Lower lobe of right lung (tissue), 2 donors: ENCODE measurements at regions not wholly inside any gene's neighbourhood (a gene's known extent, or its start where the extent isn't known, plus 50 kb on each side); places are given as distances from the start of the nearest gene placed in this dataset.
"Not testable (repeated sequence)": the region's sequence is repeated elsewhere in the genome, so short reads cannot be mapped to it uniquely, and the experiment has no call there.

ENCODE experiments used
- ATAC-seq, 2 donors: fragments of 200-7000 bp; cut with Tn5 transposase; one replicate each; pipeline ENCODE4 v1.9.1; 2020 to 2022; ENCODE audit warnings: mild to moderate bottlenecking in 2 of 2, moderate library complexity in 2 of 2
- DNase-seq: peaks from one replicate; pipeline ENCODE4 v3.0.0-alpha.2; 2020
- H3K27ac ChIP-seq: fragments of 200-600 bp; one replicate; pipeline ENCODE4 v1.8.0; 2022
- H3K27me3 ChIP-seq: fragments of 200-600 bp; one replicate; pipeline ENCODE4 v1.8.0; 2022; ENCODE audit warnings: low read depth
- H3K36me3 ChIP-seq: fragments of 200-600 bp; one replicate; pipeline ENCODE4 v1.8.0; 2022; ENCODE audit warnings: mild to moderate bottlenecking
- H3K4me1 ChIP-seq: fragments of 200-600 bp; one replicate; pipeline ENCODE4 v1.8.0; 2022
- H3K4me3 ChIP-seq: fragments of 200-600 bp; one replicate; pipeline ENCODE4 v1.8.0; 2022; ENCODE audit warnings: mild to moderate bottlenecking
- H3K9me3 ChIP-seq: fragments of 200-600 bp; one replicate; pipeline ENCODE4 v1.8.0; 2022
- CTCF ChIP-seq: fragments of 200-600 bp; IDR thresholded peaks from one replicate; pipeline ENCODE4 v1.8.0; 2022; ENCODE audit warnings: antibody characterized with exemption, mild to moderate bottlenecking
- intact Hi-C: fragments of 100-400 bp; cut with DNase I; formaldehyde crosslinking; loops from one replicate; pipeline ENCODE4 v1.11.0; 2022
- donor health status: DM: no; HTN: yes; CAD: no; lungs with severe emphysema.

GRCh38 chr5:85656050-85656449 is 961.7 kb upstream of the COX7C start:
- intact Hi-C loops = no loop called here
- ATAC-seq (no peak), DNase-seq (no peak)
- no peaks in the 10 kb centered on the region for H3K27me3 ChIP-seq
- no peaks in the 10 kb centered on the region for H3K4me1 ChIP-seq
- H3K9me3 ChIP-seq = peaks cover 3% of the 10 kb centered on the region
- H3K4me3 ChIP-seq = no peak overlapping the region
- no peak for TF ChIP-seq CTCF
- no peaks in the 10 kb centered on the region for H3K36me3 ChIP-seq
- H3K27ac ChIP-seq = no peak overlapping the region

- H3K4me1 ChIP-seq, H3K4me3 ChIP-seq, H3K9me3 ChIP-seq, H3K27ac ChIP-seq, H3K36me3 ChIP-seq, ATAC-seq, H3K27me3 ChIP-seq, intact Hi-C loops, DNase-seq: not testable (repeated sequence)
Observed at GRCh38 chr5:85657328-85657727, 960.4 kb upstream of the COX7C start.

GRCh38 chr5:85662969-85663707 is 954.6 kb upstream of the COX7C start:
- H3K4me1 ChIP-seq, H3K9me3 ChIP-seq, H3K36me3 ChIP-seq, intact Hi-C loops, DNase-seq, H3K4me3 ChIP-seq, ATAC-seq, H3K27me3 ChIP-seq, H3K27ac ChIP-seq: not testable (repeated sequence)

GRCh38 chr5:85663708-85664031 is 954.1 kb upstream of the COX7C start:
- DNase-seq = no peak
- H3K4me3 ChIP-seq = no peak overlapping the region
- H3K36me3 ChIP-seq = no peaks in the 10 kb centered on the region
- no peak overlapping the region for H3K27ac ChIP-seq
- H3K9me3 ChIP-seq = no peaks in the 10 kb centered on the region
- intact Hi-C loops = no loop called here
- ATAC-seq = no peak
- H3K4me1 ChIP-seq = no peaks in the 10 kb centered on the region
- TF ChIP-seq CTCF = no peak
- H3K27me3 ChIP-seq = no peaks in the 10 kb centered on the region

GRCh38 chr5:85670417-85670816 is 947.3 kb upstream of the COX7C start:
- Histone ChIP-seq H3K4me3 (no peak overlapping the region), H3K4me1 (no peaks in the 10 kb centered on the region), H3K9me3 (no peaks in the 10 kb centered on the region), H3K27ac (no peak overlapping the region), H3K36me3 (no peaks in the 10 kb centered on the region), H3K27me3 (no peaks in the 10 kb centered on the region)
- DNase-seq = no peak
- intact Hi-C loops = no loop called here
- TF ChIP-seq CTCF = no peak
- no peak for ATAC-seq

GRCh38 chr5:85671223-85671970 is 946.3 kb upstream of the COX7C start:
- Histone ChIP-seq H3K27me3 (no peaks in the 10 kb centered on the region), H3K4me1 (no peaks in the 10 kb centered on the region), H3K36me3 (no peaks in the 10 kb centered on the region), H3K9me3 (no peaks in the 10 kb centered on the region), H3K27ac (no peak overlapping the region), H3K4me3 (no peak overlapping the region)
- intact Hi-C loops = no loop called here
- ATAC-seq = no peak
- no peak for DNase-seq
- no peak for TF ChIP-seq CTCF
